RWPE2 (cell line): ENCODE measurements at regions not wholly inside any gene's neighbourhood (a gene's known extent, or its start where the extent isn't known, plus 50 kb on each side); places are given as distances from the start of the nearest gene placed in this dataset.

Experiments used
- ATAC-seq: fragments of 200-7000 bp; cut with Tn5 transposase; 3 replicates; pipeline ENCODE4 v1.9.1; 2021; ENCODE audit warnings: low read depth
- DNase-seq: peaks from one replicate; pipeline ENCODE4 v3.0.0-alpha.2; 2020; ENCODE audit warnings: low spot score
- H3K27ac ChIP-seq: fragments of 450-650 bp; 2 replicates; pipeline ENCODE4 v1.5.1; 2017; ENCODE audit warnings: mild to moderate bottlenecking; ENCODE audit not compliant: poor library complexity, severe bottlenecking
- H3K27me3 ChIP-seq: fragments of 250-450 bp; sonication (Bioruptor Pico); 2 replicates; pipeline ENCODE4 v1.5.1; 2021; ENCODE audit warnings: mild to moderate bottlenecking, moderate library complexity; ENCODE audit not compliant: insufficient read depth, poor library complexity, severe bottlenecking
- H3K36me3 ChIP-seq: fragments of 250-450 bp; sonication (Bioruptor Pico); 2 replicates; pipeline ENCODE4 v1.5.1; 2020; ENCODE audit warnings: low read depth, mild to moderate bottlenecking, moderate library complexity
- H3K4me1 ChIP-seq: fragments of 250-450 bp; sonication (Bioruptor Pico); 2 replicates; pipeline ENCODE4 v1.5.1; 2021; ENCODE audit warnings: mild to moderate bottlenecking, moderate library complexity; ENCODE audit not compliant: insufficient read depth, poor library complexity, severe bottlenecking
- H3K4me3 ChIP-seq: fragments of 250-450 bp; sonication (Bioruptor Pico); 2 replicates; pipeline ENCODE4 v1.5.1; 2021; ENCODE audit warnings: mild to moderate bottlenecking, moderate library complexity; ENCODE audit not compliant: severe bottlenecking
- H3K9me3 ChIP-seq: fragments of 250-450 bp; sonication (Bioruptor Pico); 2 replicates; pipeline ENCODE4 v1.5.1; 2021; ENCODE audit warnings: mild to moderate bottlenecking, moderate library complexity; ENCODE audit not compliant: severe bottlenecking
- CTCF ChIP-seq: fragments of 450-650 bp; IDR thresholded peaks from one replicate; pipeline ENCODE4 v1.5.1; 2017; ENCODE audit warnings: mild to moderate bottlenecking, moderate library complexity; ENCODE audit not compliant: poor library complexity, severe bottlenecking

- H3K27me3 ChIP-seq: no peaks in the 10 kb centered on the region
- H3K36me3 ChIP-seq: no peaks in the 10 kb centered on the region
- no peaks in the 10 kb centered on the region for H3K9me3 ChIP-seq
- no peaks in the 10 kb centered on the region for H3K4me1 ChIP-seq
- no peak overlapping the region for H3K27ac ChIP-seq
- no peak for ATAC-seq
- no peak overlapping the region for H3K4me3 ChIP-seq
- TF ChIP-seq CTCF: no peak
- DNase-seq: no peak
Measured at GRCh38 chr5:17832949-17833745, 198.9 kb downstream of the TAF11L14 start.

- no peaks in the 10 kb centered on the region for H3K36me3 ChIP-seq
- ATAC-seq (no peak), DNase-seq (no peak)
- H3K4me1 ChIP-seq: no peaks in the 10 kb centered on the region
- TF ChIP-seq CTCF: no peak
- H3K4me3 ChIP-seq: no peak overlapping the region
- H3K9me3 ChIP-seq: peaks cover 7% of the 10 kb centered on the region
- H3K27ac ChIP-seq: no peak overlapping the region
- H3K27me3 ChIP-seq: no peaks in the 10 kb centered on the region
Measured at GRCh38 chr5:17837757-17838156, 203.5 kb downstream of the TAF11L14 start.

- Histone ChIP-seq H3K27ac (no peak overlapping the region), H3K9me3 (peaks cover 7% of the 10 kb centered on the region), H3K27me3 (no peaks in the 10 kb centered on the region), H3K36me3 (no peaks in the 10 kb centered on the region), H3K4me1 (no peaks in the 10 kb centered on the region), H3K4me3 (no peak overlapping the region)
- no peak for TF ChIP-seq CTCF
- ATAC-seq: peak; percentile 77
- no peak for DNase-seq
Measured at GRCh38 chr5:17838469-17838868, 204.2 kb downstream of the TAF11L14 start.

GRCh38 chr5:17839848-17840247 is 205.6 kb downstream of the TAF11L14 start:
- H3K4me3 ChIP-seq: no peak overlapping the region
- H3K36me3 ChIP-seq: no peaks in the 10 kb centered on the region
- no peaks in the 10 kb centered on the region for H3K4me1 ChIP-seq
- H3K27me3 ChIP-seq: no peaks in the 10 kb centered on the region
- no peak for ATAC-seq
- TF ChIP-seq CTCF: no peak
- DNase-seq: no peak
- no peak overlapping the region for H3K27ac ChIP-seq
- H3K9me3 ChIP-seq: peaks cover 7% of the 10 kb centered on the region

GRCh38 chr5:17846496-17846895 is 212.2 kb downstream of the TAF11L14 start:
- no peaks in the 10 kb centered on the region for H3K27me3 ChIP-seq
- H3K27ac ChIP-seq: no peak overlapping the region
- no peaks in the 10 kb centered on the region for H3K36me3 ChIP-seq
- peaks cover 4% of the 10 kb centered on the region for H3K9me3 ChIP-seq
- DNase-seq (no peak), ATAC-seq (no peak)
- no peak overlapping the region for H3K4me3 ChIP-seq
- H3K4me1 ChIP-seq: no peaks in the 10 kb centered on the region
- TF ChIP-seq CTCF: no peak
